ENCODE measurements at regions not wholly inside any gene's neighbourhood (a gene's known extent, or its start where the extent isn't known, plus 50 kb on each side); places are given as distances from the start of the nearest gene placed in this dataset.
"Not testable (repeated sequence)": the region's sequence is repeated elsewhere in the genome, so short reads cannot be mapped to it uniquely, and the experiment has no call there.

DNA sequence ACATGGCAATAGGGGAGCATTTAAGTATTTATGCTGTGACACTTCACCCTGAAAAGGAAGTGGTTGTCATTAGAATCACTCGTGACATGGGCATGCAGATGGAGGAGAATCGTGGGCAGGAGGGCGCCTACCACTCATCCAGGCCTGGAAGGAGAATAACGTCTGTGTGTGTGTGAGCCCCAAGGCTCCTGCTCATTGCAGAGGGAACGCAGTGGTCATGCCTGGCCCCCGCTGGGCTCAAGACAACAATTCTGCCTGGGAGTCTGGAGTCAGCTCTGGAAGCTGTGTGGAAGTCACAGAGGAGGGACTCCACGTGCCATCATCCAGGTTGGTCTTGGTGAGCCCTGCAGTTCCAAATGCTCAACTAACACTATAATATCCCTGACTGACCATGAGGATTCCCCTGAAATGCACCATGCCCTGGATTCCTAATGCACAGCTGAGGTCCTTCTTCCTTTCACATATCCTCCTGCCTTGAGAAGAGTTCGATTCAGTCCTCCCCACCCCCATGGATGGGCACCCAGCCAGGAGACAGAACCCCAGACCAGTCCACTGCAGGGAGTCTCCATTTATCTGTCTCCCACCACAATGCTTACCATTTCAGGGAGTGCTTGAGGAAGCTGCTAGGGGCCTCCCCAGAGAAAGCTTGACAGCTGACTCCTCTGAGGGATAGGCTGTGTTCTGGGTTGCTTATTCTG is 446.9 kb upstream of the B3GAT1 start:
- no peak for TF ChIP-seq JUND (IDR thresholded peaks at IDR 0.05; ENCODE audit: low read depth)
- in situ Hi-C loops (cut with HindIII; ENCODE audit: low pct_unique_long_range_greater_than_20kb, low sequenced_read_pairs): no loop called here
- DNase-seq (ENCODE audit: low read depth in 1 of 2, low spot score in 1 of 2): no peak

DNA sequence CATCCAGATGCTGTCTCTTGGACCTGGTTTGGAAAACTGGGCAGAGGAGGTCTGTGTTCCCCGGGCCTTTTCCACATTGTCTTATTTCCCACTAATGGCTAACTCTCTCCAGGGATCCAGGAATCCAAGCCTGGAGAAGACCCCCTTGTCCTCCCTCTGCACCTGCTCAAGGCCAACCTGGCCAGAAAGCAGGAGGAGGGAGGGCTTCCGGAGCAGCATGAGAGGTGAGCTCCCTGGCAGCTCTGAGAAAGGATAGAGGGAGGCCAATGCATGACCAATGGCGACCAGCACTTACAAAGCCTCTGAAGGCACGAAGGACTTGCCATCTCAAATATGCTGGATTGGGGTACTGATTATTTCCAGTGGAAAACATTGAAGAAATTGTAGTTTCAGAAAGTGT is 445.0 kb upstream of the B3GAT1 start:
- no peak for TF ChIP-seq JUND (IDR thresholded peaks at IDR 0.05; ENCODE audit: low read depth)
- in situ Hi-C loops (cut with HindIII; ENCODE audit: low pct_unique_long_range_greater_than_20kb, low sequenced_read_pairs): no loop called here
- no peak for DNase-seq (ENCODE audit: low read depth in 1 of 2, low spot score in 1 of 2)

DNA sequence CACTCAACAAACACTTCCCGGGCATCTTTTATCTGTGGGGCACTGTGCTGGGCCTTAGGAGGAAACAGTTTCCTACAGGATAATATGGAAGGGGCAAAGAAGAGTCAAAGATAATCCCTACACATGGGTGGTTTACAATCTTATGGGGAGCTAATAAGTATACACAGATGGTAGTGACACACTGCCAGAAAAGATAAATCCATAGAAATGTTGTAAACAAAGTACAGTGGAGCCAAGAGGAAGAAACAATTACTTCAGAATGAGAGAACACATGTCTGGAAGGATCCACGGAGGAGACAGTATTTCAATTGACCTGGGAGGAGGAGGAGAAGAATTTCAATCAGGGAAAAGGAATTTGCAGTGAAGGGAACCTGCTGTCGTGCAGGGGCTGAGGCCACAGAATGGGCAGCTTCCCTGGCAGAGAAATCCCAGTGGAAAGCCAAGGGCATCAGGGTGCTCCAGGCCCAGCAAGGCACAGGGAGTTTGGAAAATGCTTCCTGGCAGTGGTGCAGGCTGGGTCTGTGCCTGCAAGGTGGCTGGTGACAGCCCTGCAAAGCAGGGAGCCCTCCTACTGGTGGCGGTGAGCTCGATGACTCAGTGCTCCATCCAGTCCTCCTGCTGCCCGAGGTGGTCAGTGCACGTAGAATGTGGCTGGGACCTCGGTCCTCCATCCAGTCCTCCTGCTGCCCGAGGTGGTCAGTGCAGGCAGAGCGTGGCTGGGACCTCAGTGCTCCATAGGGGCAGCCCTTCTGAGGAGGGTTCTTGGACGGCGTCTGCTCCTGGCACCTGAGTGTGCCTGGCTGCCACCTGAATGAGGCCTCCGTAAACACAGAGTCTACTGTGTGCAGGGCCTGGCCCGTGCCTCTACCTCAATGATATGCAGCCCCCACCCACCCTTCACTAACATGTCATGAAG is 444.3 kb upstream of the B3GAT1 start:
- no peak for TF ChIP-seq JUND (IDR thresholded peaks at IDR 0.05; ENCODE audit: low read depth)
- in situ Hi-C loops (cut with HindIII; ENCODE audit: low pct_unique_long_range_greater_than_20kb, low sequenced_read_pairs): no loop called here
- no peak for DNase-seq (ENCODE audit: low read depth in 1 of 2, low spot score in 1 of 2)

DNA sequence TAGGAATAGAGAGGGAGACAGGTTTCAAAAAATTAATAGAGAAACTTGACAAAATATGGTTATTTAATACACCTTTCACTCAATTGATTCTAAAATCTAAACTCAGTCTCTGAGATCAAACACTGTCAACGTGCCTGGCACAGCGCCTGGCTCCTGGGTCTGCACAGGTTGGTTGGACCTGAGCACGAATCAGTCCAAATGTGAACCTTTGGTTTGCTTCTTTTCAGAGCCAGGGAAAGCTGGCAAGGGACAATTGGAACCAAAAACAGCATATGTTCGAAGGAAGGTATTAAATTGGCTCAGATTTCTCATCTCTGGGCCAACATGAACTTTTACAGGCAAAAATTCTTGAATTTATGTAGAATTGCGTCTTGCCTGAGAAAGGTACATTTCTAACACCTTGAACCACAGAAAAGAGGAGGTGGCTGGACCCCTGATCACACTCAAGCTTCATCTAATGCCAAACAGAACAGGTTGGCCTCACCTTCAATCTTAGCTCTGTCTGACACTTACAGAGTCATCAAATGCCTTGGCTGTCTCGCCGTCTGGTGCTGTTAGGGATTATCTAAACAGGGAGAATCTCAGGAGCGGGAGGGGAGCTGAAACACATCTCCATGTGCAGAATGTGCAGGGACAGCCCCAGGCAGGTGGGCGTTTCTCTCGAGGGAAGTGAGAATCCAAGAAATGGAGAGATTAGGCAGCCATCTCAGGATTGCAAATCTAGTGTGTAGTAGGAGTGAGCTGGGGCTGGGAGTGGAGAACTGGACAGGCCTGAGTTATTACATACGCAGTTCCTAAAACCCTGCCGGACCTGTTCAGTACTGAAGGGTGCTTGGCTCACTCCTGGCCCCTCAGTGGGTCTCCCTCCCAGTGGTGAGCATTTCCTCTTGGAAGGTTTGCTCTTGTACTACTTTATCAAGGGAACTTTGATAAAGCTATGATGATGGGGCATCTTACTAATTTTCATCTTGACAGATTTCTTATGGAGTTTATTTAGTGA is 442.2 kb upstream of the B3GAT1 start:
- in situ Hi-C loops (cut with HindIII; ENCODE audit: low pct_unique_long_range_greater_than_20kb, low sequenced_read_pairs): no loop called here
- no peak for TF ChIP-seq JUND (IDR thresholded peaks at IDR 0.05; ENCODE audit: low read depth)
- DNase-seq (ENCODE audit: low read depth in 1 of 2, low spot score in 1 of 2): peak in 1 of 2 experiments; percentile 53

DNA sequence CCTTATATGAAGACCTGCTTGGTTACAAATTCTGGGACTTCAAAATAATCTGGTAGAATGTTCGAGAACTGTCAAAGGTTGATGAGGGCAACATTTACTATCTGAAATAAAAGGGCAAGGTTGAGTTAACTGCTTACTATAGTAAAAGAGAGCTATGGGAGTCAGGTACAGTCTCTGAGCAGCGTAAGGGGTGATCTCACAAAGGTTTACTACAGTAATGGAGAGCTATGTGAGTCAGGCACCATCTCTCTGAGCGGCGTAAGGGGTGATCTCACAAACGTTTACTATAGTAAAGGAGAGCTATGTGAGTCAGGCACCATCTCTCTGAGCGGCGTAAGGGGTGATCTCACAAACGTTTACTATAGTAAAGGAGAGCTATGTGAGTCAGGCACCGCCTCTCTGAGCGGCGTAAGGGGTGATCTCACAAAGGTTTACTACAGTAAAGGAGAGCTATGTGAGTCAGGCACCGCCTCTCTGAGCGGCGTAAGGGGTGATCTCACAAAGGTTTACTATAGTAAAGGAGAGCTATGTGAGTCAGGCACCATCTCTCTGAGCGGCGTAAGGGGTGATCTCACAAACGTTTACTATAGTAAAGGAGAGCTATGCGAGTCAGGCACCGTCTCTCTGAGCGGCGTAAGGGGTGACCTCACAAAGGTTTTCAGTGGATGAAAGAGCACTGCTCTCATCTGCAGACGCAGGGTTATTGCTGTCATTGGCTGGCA is 439.6 kb upstream of the B3GAT1 start:
- DNase-seq (ENCODE audit: low read depth in 1 of 2, low spot score in 1 of 2); in situ Hi-C loops (cut with HindIII; ENCODE audit: low pct_unique_long_range_greater_than_20kb, low sequenced_read_pairs): not testable (repeated sequence)

DNA sequence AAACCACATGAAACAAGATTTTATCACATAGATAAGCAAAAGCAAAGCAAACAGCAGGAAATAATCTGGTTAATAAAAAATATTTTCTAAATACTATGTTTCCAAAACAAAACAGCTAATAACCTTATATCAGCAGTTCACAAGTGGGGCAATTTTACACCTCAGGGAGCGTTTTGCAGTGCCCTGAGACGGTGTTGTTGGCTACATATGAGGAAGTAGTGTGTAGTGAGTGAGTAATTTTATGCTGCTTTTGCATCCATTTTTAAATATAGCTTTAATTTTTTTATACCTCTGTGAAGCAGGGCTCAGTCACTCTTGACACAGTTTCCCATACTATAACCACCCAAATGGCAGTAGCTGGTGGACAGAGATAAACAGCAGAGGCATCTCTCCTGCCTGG is 438.5 kb upstream of the B3GAT1 start:
- TF ChIP-seq JUND (IDR thresholded peaks at IDR 0.05; ENCODE audit: low read depth): no peak
- in situ Hi-C loops (cut with HindIII; ENCODE audit: low pct_unique_long_range_greater_than_20kb, low sequenced_read_pairs): no loop called here
- DNase-seq (ENCODE audit: low read depth in 1 of 2, low spot score in 1 of 2): no peak

DNA sequence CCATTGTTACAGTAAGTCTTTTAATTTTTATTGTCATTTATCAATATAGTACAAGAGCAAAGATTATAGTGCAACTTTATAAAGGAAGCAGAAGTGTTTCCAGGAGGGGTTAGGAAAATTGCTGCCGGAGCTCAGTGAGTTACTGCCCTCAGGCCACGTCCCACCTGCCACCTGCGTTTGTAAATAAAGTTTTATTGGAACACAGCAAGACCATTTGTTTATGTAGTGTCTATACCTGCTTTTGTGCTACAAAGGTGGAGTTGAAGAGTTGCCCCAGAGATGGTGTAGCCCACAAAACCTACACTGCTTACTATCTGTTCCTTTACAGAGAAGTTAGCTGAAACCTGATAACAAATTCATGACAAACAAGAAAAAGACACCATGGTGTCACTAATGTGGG is 437.8 kb upstream of the B3GAT1 start:
- TF ChIP-seq JUND (IDR thresholded peaks at IDR 0.05; ENCODE audit: low read depth): no peak
- DNase-seq (ENCODE audit: low read depth in 1 of 2, low spot score in 1 of 2): no peak
- in situ Hi-C loops (cut with HindIII; ENCODE audit: low pct_unique_long_range_greater_than_20kb, low sequenced_read_pairs): no loop called here

DNA sequence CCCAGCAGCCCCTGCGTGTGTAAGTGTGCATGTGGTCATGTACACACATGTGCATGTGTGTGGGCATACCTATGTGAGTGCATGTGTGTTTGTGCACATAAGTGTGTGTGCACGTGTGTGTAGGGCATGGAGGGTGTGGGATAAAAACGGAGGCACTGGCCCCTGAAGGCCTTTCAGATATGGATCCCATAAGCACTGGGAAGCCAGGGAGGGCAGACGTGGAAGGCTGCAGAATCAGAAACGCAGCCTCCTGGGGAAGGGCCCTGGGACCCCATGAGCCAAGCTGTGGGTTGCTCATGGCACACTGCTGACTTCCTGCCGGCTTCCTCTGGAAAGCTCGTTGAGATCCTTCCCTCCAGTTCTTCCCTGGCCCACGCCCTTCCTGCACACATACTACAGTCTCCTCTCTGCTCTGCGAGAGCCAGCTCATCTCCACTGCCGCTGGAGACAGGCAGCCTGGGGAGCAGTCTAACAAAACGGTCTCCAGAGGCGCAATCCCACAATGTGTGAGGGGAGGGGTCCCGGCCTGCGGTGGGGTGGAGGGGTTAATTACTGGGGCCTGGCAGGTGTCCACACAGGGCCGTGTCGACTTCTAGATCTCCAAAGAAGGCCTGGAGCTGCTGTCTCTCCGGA is 435.2 kb upstream of the B3GAT1 start:
- in situ Hi-C loops (cut with HindIII; ENCODE audit: low pct_unique_long_range_greater_than_20kb, low sequenced_read_pairs): no loop called here
- no peak for DNase-seq (ENCODE audit: low read depth in 1 of 2, low spot score in 1 of 2)
- TF ChIP-seq JUND (IDR thresholded peaks at IDR 0.05; ENCODE audit: low read depth): no peak

DNA sequence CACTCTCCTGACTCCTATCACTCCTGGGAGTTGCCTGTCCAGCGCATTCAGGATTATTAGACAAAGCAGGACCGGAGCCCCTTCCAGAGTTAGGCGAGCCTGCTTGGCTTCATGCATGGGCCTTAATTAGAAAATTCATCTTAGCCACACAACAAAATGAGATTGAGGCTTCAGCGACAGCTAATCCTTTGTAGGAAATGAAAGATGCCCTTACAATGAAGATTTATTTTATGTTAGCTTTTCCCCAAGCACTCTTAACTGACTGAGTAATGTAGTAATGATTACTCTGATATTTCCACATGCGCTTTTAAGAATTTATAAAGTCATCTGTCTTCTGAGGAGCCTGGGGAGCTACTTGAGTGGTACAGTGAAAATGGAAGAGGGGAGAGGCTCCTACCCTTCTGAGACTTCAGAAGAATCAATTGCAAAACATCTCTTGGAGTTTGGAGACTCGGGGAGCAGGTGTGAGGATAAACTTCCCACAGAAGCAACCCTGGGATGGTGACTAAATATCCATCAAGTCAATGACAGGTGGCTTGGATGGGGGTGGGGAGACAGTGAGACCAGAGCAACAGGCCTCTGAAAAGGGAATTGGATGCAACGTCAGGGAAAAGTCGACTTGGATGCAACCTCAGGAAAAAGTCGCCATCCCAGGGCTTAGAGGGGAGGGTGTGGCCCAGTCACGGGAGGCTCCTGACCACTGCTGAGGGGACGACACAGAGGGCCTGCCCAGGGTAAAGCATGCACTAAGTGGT is 434.5 kb upstream of the B3GAT1 start:
- in situ Hi-C loops (cut with HindIII; ENCODE audit: low pct_unique_long_range_greater_than_20kb, low sequenced_read_pairs): no loop called here
- no peak for TF ChIP-seq JUND (IDR thresholded peaks at IDR 0.05; ENCODE audit: low read depth)
- DNase-seq (ENCODE audit: low read depth in 1 of 2, low spot score in 1 of 2): no peak

DNA sequence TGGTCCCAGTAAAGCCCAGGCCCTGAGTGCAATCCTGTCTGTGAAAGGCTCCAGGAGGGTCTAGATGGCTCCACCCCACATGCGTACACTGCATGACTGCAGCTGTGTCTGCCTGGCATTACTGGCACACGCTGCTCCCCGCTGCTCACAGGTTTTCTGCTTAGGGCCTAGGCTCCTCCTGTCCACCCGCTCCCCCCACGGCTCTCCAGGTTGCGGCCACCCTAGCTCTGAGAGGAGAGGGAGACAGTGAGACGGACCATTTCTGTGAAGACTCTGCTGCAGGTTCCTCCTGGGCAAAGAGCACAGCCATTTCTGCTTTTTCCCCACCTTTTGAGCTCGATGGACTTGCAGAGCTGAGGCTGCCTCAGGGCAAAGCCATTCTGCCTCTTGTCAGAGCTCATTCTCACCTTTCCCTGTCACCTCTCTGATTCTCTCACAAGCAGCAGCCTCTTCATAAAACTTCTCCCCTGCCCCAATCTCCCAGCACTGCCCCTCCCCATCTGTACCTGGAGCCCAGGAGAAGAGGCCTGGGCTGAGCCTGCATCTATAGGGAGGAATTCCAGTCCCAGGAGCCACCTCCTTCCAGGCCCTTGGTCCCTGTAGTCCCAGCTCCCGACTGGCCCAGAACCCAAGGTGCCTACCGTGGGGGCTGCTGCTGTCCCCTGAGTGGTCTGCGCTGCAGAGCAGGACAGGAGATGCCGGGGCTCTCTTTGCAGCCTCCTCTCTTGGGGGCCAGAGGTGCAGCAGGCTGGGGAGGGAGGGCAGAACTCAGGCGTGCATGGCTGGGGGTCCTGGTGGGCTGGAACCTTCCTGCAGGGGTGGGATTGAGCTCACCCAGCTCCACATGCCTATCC is 433.7 kb upstream of the B3GAT1 start:
- TF ChIP-seq JUND (IDR thresholded peaks at IDR 0.05; ENCODE audit: low read depth): no peak
- no peak for DNase-seq (ENCODE audit: low read depth in 1 of 2, low spot score in 1 of 2)
- in situ Hi-C loops (cut with HindIII; ENCODE audit: low pct_unique_long_range_greater_than_20kb, low sequenced_read_pairs): no loop called here
